ENCODE measurements at regions not wholly inside any gene's neighbourhood (a gene's known extent, or its start where the extent isn't known, plus 50 kb on each side); places are given as distances from the start of the nearest gene placed in this dataset.

GRCh38 chr12:105843561-105843960 lies 295.2 kb downstream of the NUAK1 start:
- H3K27ac ChIP-seq = no peak overlapping the region
- WGBS = 57% methylated on average over 2 of the region's 2 CpGs
- intact Hi-C loops (cut with DNase I) = loop anchor here (10.0 kb wide), 1 partner anchor 291 kb away; the partner anchor contains the start of gene NUAK1

GRCh38 chr12:105843986-105844760 lies 294.6 kb downstream of the NUAK1 start:
- Histone ChIP-seq H3K27ac (no peak overlapping the region), H3K4me3 (no peak overlapping the region), H3K36me3 (no peaks in the 10 kb centered on the region), H3K27me3 (replicated peaks; ENCODE audit: insufficient read depth) (peaks cover 2% of the 10 kb centered on the region), H3K9me3 (no peaks in the 10 kb centered on the region), H3K4me1 (replicated peaks) (no peaks in the 10 kb centered on the region)
- 78% methylated on average over 11 of the region's 11 CpGs for WGBS
- TF ChIP-seq CTCF (IDR thresholded peaks at IDR 0.05) (no peak), POLR2A (IDR thresholded peaks at IDR 0.05) (no peak), POLR2AphosphoS5 (IDR thresholded peaks at IDR 0.05) (no peak)
- intact Hi-C loops (cut with DNase I) = loop anchor here (10.0 kb wide), 1 partner anchor 291 kb away; the partner anchor contains the start of gene NUAK1
- no peak for DNase-seq (ENCODE audit: low spot score)

More at GRCh38 chr12:105843561-105843960, 295.2 kb downstream of the NUAK1 start:
- H3K27me3 ChIP-seq (replicated peaks; ENCODE audit: insufficient read depth) = peaks cover 2% of the 10 kb centered on the region
- no peak overlapping the region for H3K4me3 ChIP-seq
- H3K36me3 ChIP-seq = no peaks in the 10 kb centered on the region
- TF ChIP-seq CTCF (IDR thresholded peaks at IDR 0.05) = no peak
- no peak for TF ChIP-seq POLR2A (IDR thresholded peaks at IDR 0.05)
- no peak for TF ChIP-seq POLR2AphosphoS5 (IDR thresholded peaks at IDR 0.05)
- DNase-seq (ENCODE audit: low spot score) = no peak
- H3K4me1 ChIP-seq (replicated peaks) = no peaks in the 10 kb centered on the region
- no peaks in the 10 kb centered on the region for H3K9me3 ChIP-seq

- H3K4me1 ChIP-seq (replicated peaks) = no peaks in the 10 kb centered on the region
- no peak overlapping the region for H3K4me3 ChIP-seq
- DNase-seq (ENCODE audit: low spot score) = no peak
- H3K9me3 ChIP-seq = no peaks in the 10 kb centered on the region
- no peak for TF ChIP-seq CTCF (IDR thresholded peaks at IDR 0.05)
- TF ChIP-seq POLR2AphosphoS5 (IDR thresholded peaks at IDR 0.05) = no peak
- no peak for TF ChIP-seq POLR2A (IDR thresholded peaks at IDR 0.05)
- peaks cover 2% of the 10 kb centered on the region for H3K27me3 ChIP-seq (replicated peaks; ENCODE audit: insufficient read depth)
- intact Hi-C loops (cut with DNase I) = loop anchor here (10.0 kb wide), 1 partner anchor 288 kb away; the partner anchor contains the start of gene NUAK1
- no peaks in the 10 kb centered on the region for H3K36me3 ChIP-seq
- H3K27ac ChIP-seq = no peak overlapping the region
These were observed 292.4 kb downstream of the NUAK1 start for GRCh38 chr12:105846331-105846730.

- no peak overlapping the region for H3K27ac ChIP-seq
- no peak for DNase-seq (ENCODE audit: low spot score)
- H3K36me3 ChIP-seq = no peaks in the 10 kb centered on the region
- intact Hi-C loops (cut with DNase I) = loop anchor here (10.0 kb wide), 1 partner anchor 288 kb away; the partner anchor contains the start of gene NUAK1
- H3K4me1 ChIP-seq (replicated peaks) = no peaks in the 10 kb centered on the region
- WGBS = 93% methylated on average over 1 of the region's 1 CpG
- TF ChIP-seq POLR2AphosphoS5 (IDR thresholded peaks at IDR 0.05) (no peak), POLR2A (IDR thresholded peaks at IDR 0.05) (no peak)
- no peaks in the 10 kb centered on the region for H3K9me3 ChIP-seq
- H3K27me3 ChIP-seq (replicated peaks; ENCODE audit: insufficient read depth) = peaks cover 2% of the 10 kb centered on the region
- H3K4me3 ChIP-seq = no peak overlapping the region
These were observed 291.7 kb downstream of the NUAK1 start for GRCh38 chr12:105847068-105847467.

- 97% methylated on average over 2 of the region's 2 CpGs for WGBS
- no peak overlapping the region for H3K27ac ChIP-seq
- TF ChIP-seq POLR2AphosphoS5 (IDR thresholded peaks at IDR 0.05) (no peak), CTCF (IDR thresholded peaks at IDR 0.05) (no peak), POLR2A (IDR thresholded peaks at IDR 0.05) (no peak)
- H3K9me3 ChIP-seq = no peaks in the 10 kb centered on the region
- no peak for DNase-seq (ENCODE audit: low spot score)
- no peaks in the 10 kb centered on the region for H3K36me3 ChIP-seq
- no peaks in the 10 kb centered on the region for H3K4me1 ChIP-seq (replicated peaks)
- H3K27me3 ChIP-seq (replicated peaks; ENCODE audit: insufficient read depth) = peaks cover 2% of the 10 kb centered on the region
- intact Hi-C loops (cut with DNase I) = loop anchor here (10.0 kb wide), 1 partner anchor 287 kb away; the partner anchor contains the start of gene NUAK1
- H3K4me3 ChIP-seq = no peak overlapping the region
These were observed 290.5 kb downstream of the NUAK1 start for GRCh38 chr12:105848286-105848685.
